ENCODE measurements at regions not wholly inside any gene's neighbourhood (a gene's known extent, or its start where the extent isn't known, plus 50 kb on each side); places are given as distances from the start of the nearest gene placed in this dataset.

GRCh38 chr13:23022704-23023103 is 158.1 kb upstream of the SGCG start:
- TF ChIP-seq CTCF (IDR thresholded peaks at IDR 0.05) (no peak), POLR2A (IDR thresholded peaks at IDR 0.05) (no peak)
- DNase-seq = no peak
- Histone ChIP-seq H3K27ac (no peak overlapping the region), H3K4me3 (no peak overlapping the region), H3K4me1 (no peaks in the 10 kb centered on the region), H3K27me3 (no peaks in the 10 kb centered on the region), H3K36me3 (ENCODE audit: low read depth, missing control alignments) (no peaks in the 10 kb centered on the region), H3K9me3 (no peaks in the 10 kb centered on the region)
- intact Hi-C loops (cut with DNase I; ENCODE audit: low total_unique reads) = no loop called here
- WGBS, 2 donors = 79% methylated on average over 7 of the region's 7 CpGs

GRCh38 chr13:23025864-23026608 is 154.7 kb upstream of the SGCG start:
- 77 to 89% methylated on average over 5 of the region's 5 CpGs for WGBS, 2 donors
- H3K27ac ChIP-seq = no peak overlapping the region
- TF ChIP-seq CTCF (IDR thresholded peaks at IDR 0.05) = no peak
- TF ChIP-seq POLR2A (IDR thresholded peaks at IDR 0.05) = no peak
- H3K36me3 ChIP-seq (ENCODE audit: low read depth, missing control alignments) = no peaks in the 10 kb centered on the region
- no peak for DNase-seq
- H3K4me1 ChIP-seq = no peaks in the 10 kb centered on the region
- no peak overlapping the region for H3K4me3 ChIP-seq
- intact Hi-C loops (cut with DNase I; ENCODE audit: low total_unique reads) = no loop called here
- H3K27me3 ChIP-seq = no peaks in the 10 kb centered on the region
- no peaks in the 10 kb centered on the region for H3K9me3 ChIP-seq

- Histone ChIP-seq H3K27ac (no peak overlapping the region), H3K27me3 (no peaks in the 10 kb centered on the region), H3K9me3 (no peaks in the 10 kb centered on the region), H3K4me1 (no peaks in the 10 kb centered on the region), H3K4me3 (no peak overlapping the region), H3K36me3 (ENCODE audit: low read depth, missing control alignments) (no peaks in the 10 kb centered on the region)
- WGBS, 2 donors = 46 to 49% methylated on average over 3 of the region's 3 CpGs
- no peak for DNase-seq
- TF ChIP-seq CTCF (IDR thresholded peaks at IDR 0.05) (no peak), POLR2A (IDR thresholded peaks at IDR 0.05) (no peak)
- intact Hi-C loops (cut with DNase I; ENCODE audit: low total_unique reads) = no loop called here
These were observed 141.4 kb upstream of the SGCG start for GRCh38 chr13:23039266-23039935.

GRCh38 chr13:23042181-23042580 is 138.6 kb upstream of the SGCG start:
- Histone ChIP-seq H3K27me3 (no peaks in the 10 kb centered on the region), H3K36me3 (ENCODE audit: low read depth, missing control alignments) (no peaks in the 10 kb centered on the region), H3K27ac (no peak overlapping the region), H3K4me1 (no peaks in the 10 kb centered on the region), H3K9me3 (no peaks in the 10 kb centered on the region), H3K4me3 (no peak overlapping the region)
- intact Hi-C loops (cut with DNase I; ENCODE audit: low total_unique reads) = no loop called here
- TF ChIP-seq CTCF (IDR thresholded peaks at IDR 0.05) (no peak), POLR2A (IDR thresholded peaks at IDR 0.05) (no peak)
- WGBS, 2 donors = 65 to 85% methylated on average over 2 of the region's 2 CpGs
- DNase-seq = no peak

Data from testis (tissue), 2 donors.